ENCODE measurements at regions not wholly inside any gene's neighbourhood (a gene's known extent, or its start where the extent isn't known, plus 50 kb on each side); places are given as distances from the start of the nearest gene placed in this dataset.

GRCh38 chr15:98272625-98273024 lies 312.1 kb downstream of the ARRDC4 start:
- TF ChIP-seq REST (IDR thresholded peaks at IDR 0.05; ENCODE audit: insufficient read depth in 1 of 2, low read depth in 2 of 2, low read length in 2 of 2) (no peak), POLR2AphosphoS5 (IDR thresholded peaks at IDR 0.05; ENCODE audit: low read depth, low read length) (no peak), FOXP2 (optimal IDR thresholded peaks at IDR 0.05; ENCODE audit: borderline replicate concordance, extremely low read depth, extremely low read length, insufficient read depth) (no peak), TAF1 (IDR thresholded peaks at IDR 0.05; ENCODE audit: borderline replicate concordance, insufficient read depth, low read length) (no peak)

All from PFSK-1 (cell line).